Choroid plexus epithelial cell (primary cell): ENCODE measurements at regions not wholly inside any gene's neighbourhood (a gene's known extent, or its start where the extent isn't known, plus 50 kb on each side); places are given as distances from the start of the nearest gene placed in this dataset.

ENCODE experiments used
- DNase-seq: peaks from one replicate; pipeline ENCODE4 v3.0.0-alpha.2; 2010; ENCODE audit warnings: low read depth
- H3K4me3 ChIP-seq: 2 replicates; pipeline ENCODE4 v1.5.1; 2011; ENCODE audit warnings: low read depth, mild to moderate bottlenecking, control low read depth, low read length, moderate library complexity
- CTCF ChIP-seq: conservative IDR thresholded peaks from 2 replicates; pipeline ENCODE4 v1.5.1; 2011; ENCODE audit warnings: low read depth, mild to moderate bottlenecking, control low read depth, inconsistent platforms, low read length, moderate library complexity

- H3K4me3 ChIP-seq = no peak overlapping the region
- TF ChIP-seq CTCF = no peak
- DNase-seq = no peak
These were observed 56.1 kb upstream of the NKAIN2 start for GRCh38 chr6:123747515-123747914.

- no peak overlapping the region for H3K4me3 ChIP-seq
- DNase-seq = peak; percentile 83
- no peak for TF ChIP-seq CTCF
These were observed 57.8 kb upstream of the NKAIN2 start for GRCh38 chr6:123745895-123746294.

- no peak overlapping the region for H3K4me3 ChIP-seq
- TF ChIP-seq CTCF = no peak
- no peak for DNase-seq
These were observed 58.8 kb upstream of the NKAIN2 start for GRCh38 chr6:123744840-123745239.

DNA sequence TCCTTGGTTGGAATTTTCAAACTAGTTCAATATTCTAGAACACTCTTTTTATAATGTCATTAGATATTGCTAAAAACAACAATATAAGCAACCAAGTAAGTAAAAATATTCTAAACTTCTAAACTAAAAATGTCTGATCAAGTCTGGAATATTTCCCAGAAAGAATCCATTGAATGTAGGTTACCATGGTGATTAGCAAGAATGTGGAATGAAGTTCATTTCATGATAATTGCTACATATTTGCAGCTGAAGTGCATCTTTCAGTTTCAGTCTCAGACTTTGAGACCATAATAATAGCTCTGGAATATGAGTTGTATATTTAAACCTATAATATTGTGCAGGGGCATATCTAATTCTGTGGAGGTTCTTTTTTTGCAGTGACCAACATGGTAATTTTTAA lies 61.0 kb upstream of the NKAIN2 start:
- no peak overlapping the region for H3K4me3 ChIP-seq
- no peak for TF ChIP-seq CTCF
- peak; percentile 62 for DNase-seq

- no peak overlapping the region for H3K4me3 ChIP-seq
- TF ChIP-seq CTCF = no peak
- no peak for DNase-seq
These were observed 70.5 kb upstream of the NKAIN2 start for GRCh38 chr6:123733180-123733579.

- DNase-seq = peak; percentile 13
- no peak for TF ChIP-seq CTCF
- no peak overlapping the region for H3K4me3 ChIP-seq
These were observed 79.8 kb upstream of the TRDN start for GRCh38 chr6:123716506-123716905.

DNA sequence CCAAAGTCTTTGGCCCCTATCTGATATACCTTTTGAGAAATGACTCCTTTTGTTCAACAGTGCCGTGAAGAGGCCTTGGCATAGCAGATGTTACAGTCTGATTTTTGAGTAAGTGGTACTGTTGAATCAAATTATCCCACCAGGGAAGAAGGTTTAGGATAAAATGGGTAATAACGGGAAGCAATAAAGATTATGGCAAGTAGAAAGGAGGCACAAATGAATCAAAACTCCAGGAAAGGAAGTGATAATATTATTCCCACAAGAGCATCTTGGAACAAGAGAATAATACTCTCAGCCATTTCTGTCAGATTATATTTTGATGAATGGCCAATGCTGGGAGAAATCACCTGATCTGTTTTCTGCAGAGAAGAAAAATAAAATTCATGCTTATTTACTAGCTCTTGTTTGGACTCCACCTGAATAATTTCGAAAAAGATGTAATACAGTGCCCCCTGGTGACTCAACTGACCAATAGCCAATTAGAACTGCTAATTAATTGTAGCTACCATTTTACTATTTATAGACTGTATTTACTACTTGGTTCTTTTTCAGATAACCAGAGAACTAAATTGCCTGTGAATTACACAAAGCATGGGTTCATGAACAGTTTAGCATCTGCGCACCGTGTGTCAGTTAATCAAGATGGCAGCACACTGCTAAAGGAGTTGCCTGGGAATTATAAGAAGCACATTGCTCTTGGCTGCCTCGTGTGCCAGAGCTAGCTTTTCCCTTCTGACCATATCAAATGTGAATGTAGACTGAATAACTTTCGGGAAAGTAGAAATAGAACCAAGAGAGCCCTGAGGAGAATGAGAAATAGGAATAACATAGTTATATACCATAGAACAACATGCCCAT lies 78.5 kb upstream of the TRDN start:
- no peak overlapping the region for H3K4me3 ChIP-seq
- DNase-seq = peak; percentile 48
- TF ChIP-seq CTCF = peak; percentile 51
